Esophagus (tissue), 2 donors: ENCODE measurements at regions not wholly inside any gene's neighbourhood (a gene's known extent, or its start where the extent isn't known, plus 50 kb on each side); places are given as distances from the start of the nearest gene placed in this dataset.
"Not testable (repeated sequence)": the region's sequence is repeated elsewhere in the genome, so short reads cannot be mapped to it uniquely, and the experiment has no call there.

ENCODE experiments used
- H3K27ac ChIP-seq, 2 donors: one replicate each; pipeline ENCODE4 v1.5.1; 2013; ENCODE audit warnings: low read depth in 2 of 2, mild to moderate bottlenecking in 2 of 2, inconsistent platforms in 1 of 2, low read length in 1 of 2, moderate library complexity in 1 of 2
- H3K27me3 ChIP-seq, 2 donors: one replicate each; pipeline ENCODE4 v1.6.1; 2013; ENCODE audit warnings: low read length in 2 of 2, control low read depth in 1 of 2, mild to moderate bottlenecking in 1 of 2; ENCODE audit not compliant: insufficient read depth in 2 of 2, control insufficient read depth in 1 of 2
- H3K36me3 ChIP-seq, 2 donors: one replicate each; pipeline ENCODE4 v1.6.1; 2013; ENCODE audit warnings: low read length in 1 of 2; ENCODE audit not compliant: control insufficient read depth in 2 of 2, insufficient read depth in 2 of 2
- H3K4me1 ChIP-seq, 2 donors: one replicate each; pipeline ENCODE4 v1.6.1; 2013; ENCODE audit warnings: low read length in 1 of 2; ENCODE audit not compliant: control insufficient read depth in 2 of 2, insufficient read depth in 2 of 2
- H3K4me3 ChIP-seq, 2 donors: one replicate each; pipeline ENCODE4 v1.5.1; 2013; ENCODE audit warnings: low read length in 2 of 2, mild to moderate bottlenecking in 2 of 2, low read depth in 1 of 2, moderate library complexity in 1 of 2
- H3K9me3 ChIP-seq, 2 donors: one replicate each; pipeline ENCODE4 v1.6.1; 2013; ENCODE audit warnings: mild to moderate bottlenecking in 2 of 2, low read depth in 1 of 2, low read length in 1 of 2, moderate library complexity in 1 of 2; ENCODE audit not compliant: control insufficient read depth in 2 of 2, insufficient read depth in 1 of 2
- WGBS, 2 donors: extraction: QIAGEN DNeasy Blood & Tissue Kit; methylation state at CpG; one replicate each; pipeline ENCODE4 v1.1.7; 2013; 5-methylcytosine and 5-hydroxymethylcytosine counted together
- donor health status: healthy with polysubstance abuse.
- donor health status: Bipolar disorder and iron deficiency.

GRCh38 chr12:25404955-25405354 is 148.1 kb downstream of the LMNTD1 start:
- Histone ChIP-seq H3K36me3 (no peaks in the 10 kb centered on the region), H3K4me3 (no peak overlapping the region), H3K27me3 (no peaks in the 10 kb centered on the region), H3K27ac (no peak overlapping the region), H3K4me1 (no peaks in the 10 kb centered on the region), H3K9me3 (no peaks in the 10 kb centered on the region)
- 79 to 84% methylated on average over 5 of the region's 5 CpGs for WGBS, 2 donors

GRCh38 chr12:25401547-25402345 is 151.0 kb upstream of the KRAS start:
- Histone ChIP-seq H3K27me3 (no peaks in the 10 kb centered on the region), H3K9me3 (no peaks in the 10 kb centered on the region), H3K4me3 (no peak overlapping the region), H3K27ac (no peak overlapping the region), H3K36me3 (no peaks in the 10 kb centered on the region), H3K4me1 (no peaks in the 10 kb centered on the region)
- WGBS, 2 donors, result 82 to 84% methylated on average over 3 of the region's 3 CpGs

GRCh38 chr12:25397001-25397400 is 146.3 kb upstream of the KRAS start:
- 79 to 84% methylated on average over 6 of the region's 6 CpGs for WGBS, 2 donors
- Histone ChIP-seq H3K4me1 (no peaks in the 10 kb centered on the region), H3K36me3 (no peaks in the 10 kb centered on the region), H3K27me3 (no peaks in the 10 kb centered on the region), H3K4me3 (no peak overlapping the region), H3K9me3 (no peaks in the 10 kb centered on the region), H3K27ac (no peak overlapping the region)

- WGBS, 2 donors, result 50 to 94% methylated on average over 1 of the region's 1 CpG
- H3K4me1 ChIP-seq, result no peaks in the 10 kb centered on the region
- no peaks in the 10 kb centered on the region for H3K27me3 ChIP-seq
- no peak overlapping the region for H3K27ac ChIP-seq
- no peak overlapping the region for H3K4me3 ChIP-seq
- H3K36me3 ChIP-seq, result no peaks in the 10 kb centered on the region
- no peaks in the 10 kb centered on the region for H3K9me3 ChIP-seq
These were observed 144.5 kb upstream of the KRAS start for GRCh38 chr12:25395227-25395626.

- 86 to 91% methylated on average over 4 of the region's 4 CpGs for WGBS, 2 donors
- not testable (repeated sequence) for H3K4me1 ChIP-seq, H3K27ac ChIP-seq, H3K9me3 ChIP-seq, H3K36me3 ChIP-seq, H3K4me3 ChIP-seq, H3K27me3 ChIP-seq
These were observed 144.0 kb upstream of the KRAS start for GRCh38 chr12:25394775-25395174.

- Histone ChIP-seq H3K27ac (no peak overlapping the region), H3K36me3 (no peaks in the 10 kb centered on the region), H3K27me3 (no peaks in the 10 kb centered on the region), H3K4me1 (no peaks in the 10 kb centered on the region), H3K9me3 (no peaks in the 10 kb centered on the region), H3K4me3 (no peak overlapping the region)
- 85 to 88% methylated on average over 9 of the region's 9 CpGs for WGBS, 2 donors
These were observed 143.3 kb upstream of the KRAS start for GRCh38 chr12:25394025-25394424.

GRCh38 chr12:25391346-25391745 is 140.6 kb upstream of the KRAS start:
- H3K4me3 ChIP-seq, H3K27ac ChIP-seq, H3K27me3 ChIP-seq, H3K9me3 ChIP-seq, H3K4me1 ChIP-seq, H3K36me3 ChIP-seq: not testable (repeated sequence)
- WGBS, 2 donors, result 98% methylated on average over 25 of the region's 25 CpGs

GRCh38 chr12:25388183-25388582 is 137.5 kb upstream of the KRAS start:
- 58 to 63% methylated on average over 5 of the region's 5 CpGs for WGBS, 2 donors
- Histone ChIP-seq H3K4me1 (no peaks in the 10 kb centered on the region), H3K36me3 (no peaks in the 10 kb centered on the region), H3K27me3 (no peaks in the 10 kb centered on the region), H3K27ac (no peak overlapping the region), H3K4me3 (no peak overlapping the region), H3K9me3 (no peaks in the 10 kb centered on the region)

GRCh38 chr12:25387732-25388050 is 137.0 kb upstream of the KRAS start:
- Histone ChIP-seq H3K4me1 (no peaks in the 10 kb centered on the region), H3K36me3 (no peaks in the 10 kb centered on the region), H3K27ac (no peak overlapping the region), H3K27me3 (no peaks in the 10 kb centered on the region), H3K9me3 (no peaks in the 10 kb centered on the region), H3K4me3 (no peak overlapping the region)
- WGBS, 2 donors, result 72 to 83% methylated on average over 3 of the region's 3 CpGs
